ENCODE measurements at regions not wholly inside any gene's neighbourhood (a gene's known extent, or its start where the extent isn't known, plus 50 kb on each side); places are given as distances from the start of the nearest gene placed in this dataset.
A peak's percentile ranks its signal among the peaks of the same experiment; 100 is the strongest.

GRCh38 chrX:13223868-13224567, 95.8 kb downstream of the ATXN3L start:
- TF ChIP-seq CTCF (IDR thresholded peaks at IDR 0.05) (peak in 1 of 5 experiments; percentile 10), EP300 (IDR thresholded peaks at IDR 0.05; ENCODE audit: low read depth) (no peak), POLR2A (IDR thresholded peaks at IDR 0.05) (no peak), POLR2AphosphoS5 (IDR thresholded peaks at IDR 0.05) (no peak)

Measured in transverse colon (tissue), 4 donors.